DOHH2 (cell line): ENCODE measurements at regions not wholly inside any gene's neighbourhood (a gene's known extent, or its start where the extent isn't known, plus 50 kb on each side); places are given as distances from the start of the nearest gene placed in this dataset.

Source experiments
- H3F3A ChIP-seq: fragments of 200-600 bp; sonication (generic), shearing (Covaris generic); 2 replicates; pipeline ENCODE4 v1.6.0; 2016; ENCODE audit warnings: antibody characterized with exemption, mild to moderate bottlenecking; ENCODE audit not compliant: control insufficient read depth, insufficient read depth
- H3K27ac ChIP-seq: fragments of 200-600 bp; sonication (generic); 2 replicates; pipeline ENCODE4 v1.5.1; 2014; ENCODE audit warnings: low read depth, mild to moderate bottlenecking, low read length, moderate library complexity
- H3K27me3 ChIP-seq: fragments of 200-600 bp; sonication (generic); 2 replicates; pipeline ENCODE4 v1.6.1; 2014; ENCODE audit warnings: mild to moderate bottlenecking, low read length, mixed read lengths; ENCODE audit not compliant: control insufficient read depth
- H3K36me3 ChIP-seq: fragments of 200-600 bp; sonication (generic); 2 replicates; pipeline ENCODE4 v1.6.1; 2014; ENCODE audit warnings: mild to moderate bottlenecking, low read length, moderate library complexity, mixed read lengths; ENCODE audit not compliant: control insufficient read depth
- H3K4me1 ChIP-seq: fragments of 200-600 bp; sonication (generic); 2 replicates; pipeline ENCODE4 v1.6.1; 2014; ENCODE audit warnings: mild to moderate bottlenecking, low read length, mixed read lengths; ENCODE audit not compliant: control insufficient read depth
- H3K4me2 ChIP-seq: fragments of 200-600 bp; sonication (generic); 2 replicates; pipeline ENCODE4 v1.6.0; 2014; ENCODE audit warnings: mild to moderate bottlenecking, low read length, moderate library complexity
- H3K4me3 ChIP-seq: fragments of 200-600 bp; sonication (generic); 2 replicates; pipeline ENCODE4 v1.5.1; 2014; ENCODE audit warnings: mild to moderate bottlenecking, low read length, mixed read lengths
- H3K79me2 ChIP-seq: fragments of 200-600 bp; sonication (generic); 2 replicates; pipeline ENCODE4 v1.6.1; 2014; ENCODE audit warnings: mild to moderate bottlenecking, low read length, mixed read lengths; ENCODE audit not compliant: control insufficient read depth
- H3K9me2 ChIP-seq: fragments of 200-600 bp; sonication (generic); replicated peaks from 2 replicates; pipeline ENCODE4 v1.6.1; 2014; ENCODE audit warnings: mild to moderate bottlenecking, low read length, mixed read lengths; ENCODE audit not compliant: control insufficient read depth
- H3K9me3 ChIP-seq: fragments of 200-600 bp; sonication (generic); 2 replicates; pipeline ENCODE4 v1.6.1; 2014; ENCODE audit warnings: antibody characterized with exemption, low read length, mixed read lengths; ENCODE audit not compliant: control insufficient read depth, insufficient read depth
- H4K20me1 ChIP-seq: fragments of 200-600 bp; sonication (generic); 2 replicates; pipeline ENCODE4 v1.6.0; 2014; ENCODE audit warnings: low read depth, mild to moderate bottlenecking, antibody characterized with exemption, low read length, moderate library complexity; ENCODE audit not compliant: control insufficient read depth, insufficient read depth
- CTCF ChIP-seq: fragments of 200-600 bp; sonication (generic); IDR thresholded peaks from one replicate; pipeline ENCODE4 v1.5.1; 2014; ENCODE audit warnings: antibody characterized with exemption, mild to moderate bottlenecking, low read depth, low read length; ENCODE audit not compliant: poor library complexity, severe bottlenecking
- EZH2phosphoT487 ChIP-seq: fragments of 200-600 bp; sonication (generic); IDR thresholded peaks from 2 replicates; pipeline ENCODE4 v1.6.1; 2017; ENCODE audit warnings: borderline replicate concordance, mild to moderate bottlenecking, antibody characterized with exemption, low read length, moderate library complexity, mixed read lengths

GRCh38 chr4:83860200-83860599, 324.3 kb downstream of the GPAT3 start:
- TF ChIP-seq CTCF (no peak), EZH2phosphoT487 (no peak)
- no peaks in the 10 kb centered on the region for H3K27me3 ChIP-seq

DNA sequence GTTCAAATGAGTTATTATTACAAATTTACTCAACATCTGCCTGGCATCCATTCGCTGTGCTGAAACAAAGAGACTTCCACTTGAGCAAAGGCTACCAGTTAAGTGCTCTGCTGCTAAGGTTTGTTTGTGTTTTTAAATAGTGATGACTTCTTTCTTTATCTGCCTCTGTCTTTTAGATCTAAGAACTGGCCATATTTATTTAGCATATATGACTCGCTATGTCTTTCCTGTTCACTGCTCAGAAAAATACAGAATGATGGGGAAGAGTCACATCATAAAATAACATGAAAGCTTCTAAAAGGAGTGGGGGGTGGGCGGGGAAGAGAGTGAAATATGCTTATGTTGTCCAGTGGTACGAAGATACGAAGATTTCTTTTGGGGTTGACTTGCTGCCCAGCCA, 322.2 kb downstream of the GPAT3 start:
- H3K79me2 ChIP-seq, result no peaks in the 10 kb centered on the region
- no peak overlapping the region for H3K4me2 ChIP-seq
- H3K4me1 ChIP-seq, result no peaks in the 10 kb centered on the region
- no peaks in the 10 kb centered on the region for H3K27me3 ChIP-seq
- no peaks in the 10 kb centered on the region for H3K36me3 ChIP-seq
- H3K9me2 ChIP-seq, result no peaks in the 10 kb centered on the region
- no peak overlapping the region for H3K27ac ChIP-seq
- H4K20me1 ChIP-seq, result no peaks in the 10 kb centered on the region
- H3F3A ChIP-seq, result no peaks in the 10 kb centered on the region
- H3K4me3 ChIP-seq, result no peak overlapping the region
- TF ChIP-seq CTCF (no peak), EZH2phosphoT487 (no peak)
- H3K9me3 ChIP-seq, result no peaks in the 10 kb centered on the region

More at GRCh38 chr4:83860200-83860599, 324.3 kb downstream of the GPAT3 start:
- Histone ChIP-seq H3K79me2 (no peaks in the 10 kb centered on the region), H4K20me1 (no peaks in the 10 kb centered on the region), H3F3A (no peaks in the 10 kb centered on the region), H3K4me1 (no peaks in the 10 kb centered on the region), H3K27ac (no peak overlapping the region), H3K9me2 (no peaks in the 10 kb centered on the region), H3K4me2 (no peak overlapping the region), H3K4me3 (no peak overlapping the region), H3K36me3 (no peaks in the 10 kb centered on the region), H3K9me3 (no peaks in the 10 kb centered on the region)

DNA sequence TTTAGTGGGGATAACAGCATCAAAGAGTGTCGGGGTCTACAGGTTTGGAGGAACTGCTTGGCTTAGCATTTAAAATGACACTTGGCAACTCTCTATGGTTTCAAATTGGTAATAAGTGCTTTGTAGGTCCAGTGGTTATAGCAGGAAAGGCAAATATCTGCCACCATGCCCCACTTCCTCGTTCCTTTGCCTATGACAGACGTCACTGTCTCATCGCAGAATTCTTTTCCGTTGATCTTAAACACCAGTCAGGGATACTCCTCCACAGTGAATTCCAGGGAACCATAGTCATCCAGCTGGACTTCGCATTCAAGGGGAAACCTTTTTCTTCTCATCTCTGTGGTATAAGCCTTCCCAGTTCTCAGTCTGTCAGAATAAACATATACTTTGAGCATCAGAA, 319.1 kb downstream of the GPAT3 start:
- H4K20me1 ChIP-seq, result no peaks in the 10 kb centered on the region
- H3K27ac ChIP-seq, result no peak overlapping the region
- H3K79me2 ChIP-seq, result no peaks in the 10 kb centered on the region
- H3K4me2 ChIP-seq, result no peak overlapping the region
- no peaks in the 10 kb centered on the region for H3K4me1 ChIP-seq
- no peak overlapping the region for H3K4me3 ChIP-seq
- no peaks in the 10 kb centered on the region for H3K9me3 ChIP-seq
- TF ChIP-seq CTCF (no peak), EZH2phosphoT487 (no peak)
- H3K9me2 ChIP-seq, result no peaks in the 10 kb centered on the region
- no peaks in the 10 kb centered on the region for H3K36me3 ChIP-seq
- no peaks in the 10 kb centered on the region for H3F3A ChIP-seq
- H3K27me3 ChIP-seq, result no peaks in the 10 kb centered on the region; the same call in 1 of the 2 replicates

DNA sequence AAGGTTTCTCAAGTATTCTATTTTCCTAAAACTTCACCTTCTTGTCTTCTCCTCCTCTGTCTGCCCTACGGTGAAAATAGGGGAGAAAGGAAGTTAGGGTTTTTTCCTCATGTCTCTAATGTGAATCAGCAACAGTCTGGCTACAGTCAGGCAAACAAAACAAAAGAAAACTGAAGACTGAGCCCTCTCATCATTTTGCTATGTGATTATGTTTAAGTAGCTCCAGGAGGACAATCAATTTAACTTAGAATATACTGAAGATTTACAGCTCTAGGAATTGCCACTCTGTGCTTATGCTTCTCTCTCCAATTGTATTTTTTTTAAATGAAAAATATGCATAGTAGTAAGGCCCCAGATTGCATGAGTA, 316.2 kb downstream of the GPAT3 start:
- Histone ChIP-seq H3K9me3 (no peaks in the 10 kb centered on the region), H3K27ac (no peak overlapping the region), H3F3A (no peaks in the 10 kb centered on the region), H3K9me2 (no peaks in the 10 kb centered on the region), H3K27me3 (no peaks in the 10 kb centered on the region; the same call in 1 of the 2 replicates), H3K79me2 (no peaks in the 10 kb centered on the region), H3K4me2 (no peak overlapping the region), H3K4me3 (no peak overlapping the region), H3K36me3 (no peaks in the 10 kb centered on the region), H4K20me1 (no peaks in the 10 kb centered on the region), H3K4me1 (no peaks in the 10 kb centered on the region)
- TF ChIP-seq EZH2phosphoT487, result no peak
